ENCODE measurements at regions not wholly inside any gene's neighbourhood (a gene's known extent, or its start where the extent isn't known, plus 50 kb on each side); places are given as distances from the start of the nearest gene placed in this dataset.

DNA sequence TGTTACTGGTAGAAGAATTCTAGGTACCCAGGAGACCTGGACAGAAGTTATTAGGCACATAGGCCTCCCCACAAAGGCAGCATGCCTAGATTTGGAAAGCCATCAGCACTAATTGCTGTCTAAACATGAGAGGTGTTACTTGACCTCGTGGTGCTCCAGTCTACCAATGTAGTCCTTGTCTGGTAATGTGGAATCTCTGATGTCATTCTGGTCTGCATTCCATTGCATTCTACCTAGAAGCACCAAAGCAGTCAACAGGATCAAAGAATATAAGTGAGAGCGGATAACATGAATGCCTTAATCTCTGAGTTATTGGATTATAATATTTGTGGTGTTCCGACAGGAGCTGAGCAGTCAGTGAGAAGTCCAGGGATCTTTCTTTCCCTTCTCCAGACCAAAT is 175.2 kb downstream of the PSAT1 start:
- H3K27me3 ChIP-seq, result no peaks in the 10 kb centered on the region

GRCh38 chr9:78479441-78479840 is 182.5 kb downstream of the PSAT1 start:
- Histone ChIP-seq H3K9ac (ENCODE audit: low read depth in 2 of 2, low read length in 2 of 2) (no peak overlapping the region), H3K36me3 (no peaks in the 10 kb centered on the region), H3K9me3 (no peaks in the 10 kb centered on the region), H3K27me3 (no peaks in the 10 kb centered on the region), H3K27ac (no peak overlapping the region), H3K4me3 (no peak overlapping the region), H3K4me1 (no peaks in the 10 kb centered on the region)
- DNase-seq, result no peak
- intact Hi-C loops (cut with DNase I), result no loop called here
- TF ChIP-seq CTCF (IDR thresholded peaks at IDR 0.05), result no peak

More for the DNA sequence above, 175.2 kb downstream of the PSAT1 start:
- TF ChIP-seq CTCF (IDR thresholded peaks at IDR 0.05), result no peak
- H3K9me3 ChIP-seq, result no peaks in the 10 kb centered on the region
- H3K9ac ChIP-seq (ENCODE audit: low read depth in 2 of 2, low read length in 2 of 2), result no peak overlapping the region
- no peaks in the 10 kb centered on the region for H3K36me3 ChIP-seq
- no peaks in the 10 kb centered on the region for H3K4me1 ChIP-seq
- intact Hi-C loops (cut with DNase I), result no loop called here
- no peak overlapping the region for H3K4me3 ChIP-seq
- no peak overlapping the region for H3K27ac ChIP-seq
- no peak for DNase-seq

- intact Hi-C loops (cut with DNase I), result no loop called here
- Histone ChIP-seq H3K9me3 (no peaks in the 10 kb centered on the region), H3K27me3 (no peaks in the 10 kb centered on the region), H3K36me3 (no peaks in the 10 kb centered on the region), H3K4me1 (no peaks in the 10 kb centered on the region), H3K27ac (no peak overlapping the region), H3K9ac (ENCODE audit: low read depth in 2 of 2, low read length in 2 of 2) (no peak overlapping the region), H3K4me3 (no peak overlapping the region)
- no peak for DNase-seq
- TF ChIP-seq CTCF (IDR thresholded peaks at IDR 0.05), result no peak
Observed at GRCh38 chr9:78486661-78487060, 189.7 kb downstream of the PSAT1 start.

- intact Hi-C loops (cut with DNase I), result no loop called here
- H3K9me3 ChIP-seq, result no peaks in the 10 kb centered on the region
- H3K27me3 ChIP-seq, result no peaks in the 10 kb centered on the region
- H3K4me1 ChIP-seq, result no peaks in the 10 kb centered on the region
- no peak for TF ChIP-seq CTCF (IDR thresholded peaks at IDR 0.05)
- H3K36me3 ChIP-seq, result no peaks in the 10 kb centered on the region
- no peak overlapping the region for H3K4me3 ChIP-seq
- no peak overlapping the region for H3K27ac ChIP-seq
- DNase-seq, result no peak
- H3K9ac ChIP-seq (ENCODE audit: low read depth in 2 of 2, low read length in 2 of 2), result no peak overlapping the region
Observed at GRCh38 chr9:78490231-78490630, 193.3 kb downstream of the PSAT1 start.

DNA sequence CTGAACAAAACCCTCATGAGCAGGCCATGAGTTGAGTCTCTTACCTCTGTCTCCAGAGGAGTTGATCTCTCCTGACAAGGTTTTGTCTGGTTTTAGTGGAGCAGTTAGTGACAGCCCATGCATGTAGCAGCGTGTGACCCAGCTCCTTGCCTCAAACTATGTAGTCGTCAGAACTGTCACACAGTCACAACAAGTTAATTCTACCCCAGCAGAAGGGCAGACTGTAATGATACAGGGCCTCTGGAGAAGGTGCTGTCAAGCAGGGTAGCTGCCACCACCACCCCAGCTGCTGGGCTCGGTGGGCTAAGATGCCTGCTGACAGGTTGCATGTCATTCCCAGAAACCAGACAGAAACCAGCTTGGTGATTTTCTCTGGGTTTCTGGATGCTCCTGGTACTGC is 194.5 kb downstream of the PSAT1 start:
- Histone ChIP-seq H3K36me3 (no peaks in the 10 kb centered on the region), H3K4me3 (no peak overlapping the region), H3K9ac (ENCODE audit: low read depth in 2 of 2, low read length in 2 of 2) (no peak overlapping the region), H3K27me3 (no peaks in the 10 kb centered on the region), H3K27ac (no peak overlapping the region), H3K4me1 (no peaks in the 10 kb centered on the region), H3K9me3 (no peaks in the 10 kb centered on the region)
- no peak for TF ChIP-seq CTCF (IDR thresholded peaks at IDR 0.05)
- intact Hi-C loops (cut with DNase I), result no loop called here
- DNase-seq, result no peak

Data from colonic mucosa (tissue), 4 donors.